ENCODE measurements at regions not wholly inside any gene's neighbourhood (a gene's known extent, or its start where the extent isn't known, plus 50 kb on each side); places are given as distances from the start of the nearest gene placed in this dataset.

GRCh38 chr5:110082194-110082593 lies 392.5 kb downstream of the MAN2A1 start:
- Mint-ChIP-seq H3K4me3 (no peak overlapping the region), H3K27ac (no peak overlapping the region), H3K27me3 (ENCODE audit: low read depth in 2 of 2) (peaks cover 0 to 31% of the 10 kb centered on the region in 2 donors), H3K36me3 (no peaks in the 10 kb centered on the region), H3K9me3 (no peaks in the 10 kb centered on the region), H3K4me1 (no peaks in the 10 kb centered on the region)
- WGBS (ENCODE audit: insufficient coverage): 86% methylated on average over 3 of the region's 3 CpGs
- H3K4me3 ChIP-seq (ENCODE audit: low read length): no peak overlapping the region
- TF ChIP-seq, protein P1, sequence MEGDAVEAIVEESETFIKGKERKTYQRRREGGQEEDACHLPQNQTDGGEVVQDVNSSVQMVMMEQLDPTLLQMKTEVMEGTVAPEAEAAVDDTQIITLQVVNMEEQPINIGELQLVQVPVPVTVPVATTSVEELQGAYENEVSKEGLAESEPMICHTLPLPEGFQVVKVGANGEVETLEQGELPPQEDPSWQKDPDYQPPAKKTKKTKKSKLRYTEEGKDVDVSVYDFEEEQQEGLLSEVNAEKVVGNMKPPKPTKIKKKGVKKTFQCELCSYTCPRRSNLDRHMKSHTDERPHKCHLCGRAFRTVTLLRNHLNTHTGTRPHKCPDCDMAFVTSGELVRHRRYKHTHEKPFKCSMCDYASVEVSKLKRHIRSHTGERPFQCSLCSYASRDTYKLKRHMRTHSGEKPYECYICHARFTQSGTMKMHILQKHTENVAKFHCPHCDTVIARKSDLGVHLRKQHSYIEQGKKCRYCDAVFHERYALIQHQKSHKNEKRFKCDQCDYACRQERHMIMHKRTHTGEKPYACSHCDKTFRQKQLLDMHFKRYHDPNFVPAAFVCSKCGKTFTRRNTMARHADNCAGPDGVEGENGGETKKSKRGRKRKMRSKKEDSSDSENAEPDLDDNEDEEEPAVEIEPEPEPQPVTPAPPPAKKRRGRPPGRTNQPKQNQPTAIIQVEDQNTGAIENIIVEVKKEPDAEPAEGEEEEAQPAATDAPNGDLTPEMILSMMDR (IDR thresholded peaks at IDR 0.05): no peak
- H3K36me3 ChIP-seq (ENCODE audit: control insufficient read depth, insufficient read depth, low read length): no peaks in the 10 kb centered on the region
- DNase-seq (no peak), ATAC-seq (no peak)
- intact Hi-C loops (cut with micrococcal nuclease): no loop called here
- no peaks in the 10 kb centered on the region for H3K27me3 ChIP-seq (ENCODE audit: control insufficient read depth, insufficient read depth, low read length)
- no peaks in the 10 kb centered on the region for H3K9me3 ChIP-seq (ENCODE audit: control insufficient read depth, insufficient read depth, low read length)
- H3K4me1 ChIP-seq (ENCODE audit: control insufficient read depth, insufficient read depth, low read length): no peaks in the 10 kb centered on the region
- H3K27ac ChIP-seq (ENCODE audit: low read length): no peak overlapping the region

DNA sequence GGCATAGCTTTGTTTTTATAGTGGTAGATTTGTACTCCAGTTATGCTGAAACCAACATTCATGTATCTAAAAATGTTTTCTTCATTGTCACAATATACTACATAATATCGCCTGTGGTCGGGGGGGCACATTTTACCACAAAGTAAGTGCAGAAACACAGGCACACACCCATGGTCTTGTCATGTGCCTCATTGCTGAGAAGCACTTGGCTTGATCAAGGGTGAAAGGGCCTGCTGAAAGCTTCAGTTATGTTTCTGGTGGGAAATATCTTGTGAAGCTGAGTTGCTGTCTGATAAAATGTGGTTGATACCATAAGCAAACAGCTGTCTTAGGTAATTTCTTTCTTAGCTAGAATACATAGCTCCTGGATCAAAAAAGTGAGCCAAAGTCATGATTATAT lies 393.1 kb downstream of the MAN2A1 start:
- Mint-ChIP-seq H3K27me3 (ENCODE audit: low read depth in 2 of 2) (peaks cover 0 to 27% of the 10 kb centered on the region in 2 donors), H3K36me3 (no peaks in the 10 kb centered on the region), H3K27ac (no peak overlapping the region), H3K9me3 (no peaks in the 10 kb centered on the region), H3K4me3 (no peak overlapping the region), H3K4me1 (no peaks in the 10 kb centered on the region)
- no peak overlapping the region for H3K4me3 ChIP-seq (ENCODE audit: low read length)
- DNase-seq: no peak
- H3K27ac ChIP-seq (ENCODE audit: low read length): no peak overlapping the region
- H3K9me3 ChIP-seq (ENCODE audit: control insufficient read depth, insufficient read depth, low read length): no peaks in the 10 kb centered on the region
- no peaks in the 10 kb centered on the region for H3K4me1 ChIP-seq (ENCODE audit: control insufficient read depth, insufficient read depth, low read length)
- H3K27me3 ChIP-seq (ENCODE audit: control insufficient read depth, insufficient read depth, low read length): no peaks in the 10 kb centered on the region
- no peaks in the 10 kb centered on the region for H3K36me3 ChIP-seq (ENCODE audit: control insufficient read depth, insufficient read depth, low read length)
- TF ChIP-seq, protein P1 (IDR thresholded peaks at IDR 0.05): no peak
- ATAC-seq: no peak
- intact Hi-C loops (cut with micrococcal nuclease): no loop called here
- WGBS (ENCODE audit: insufficient coverage): 81% methylated on average over 2 of the region's 2 CpGs

- no peak overlapping the region for H3K27ac Mint-ChIP-seq
- no peak for DNase-seq
- intact Hi-C loops (cut with micrococcal nuclease): no loop called here
- no peak overlapping the region for H3K4me3 Mint-ChIP-seq
- Histone ChIP-seq H3K27ac (ENCODE audit: low read length) (no peak overlapping the region), H3K9me3 (ENCODE audit: control insufficient read depth, insufficient read depth, low read length) (no peaks in the 10 kb centered on the region), H3K4me3 (ENCODE audit: low read length) (no peak overlapping the region), H3K4me1 (ENCODE audit: control insufficient read depth, insufficient read depth, low read length) (no peaks in the 10 kb centered on the region), H3K36me3 (ENCODE audit: control insufficient read depth, insufficient read depth, low read length) (no peaks in the 10 kb centered on the region), H3K27me3 (ENCODE audit: control insufficient read depth, insufficient read depth, low read length) (no peaks in the 10 kb centered on the region)
- no peaks in the 10 kb centered on the region for H3K36me3 Mint-ChIP-seq
- peaks cover 0 to 18% of the 10 kb centered on the region in 2 donors for H3K27me3 Mint-ChIP-seq (ENCODE audit: low read depth in 2 of 2)
- WGBS (ENCODE audit: insufficient coverage): no CpG with 5 or more reads among the region's 1 CpG
- H3K9me3 Mint-ChIP-seq: no peaks in the 10 kb centered on the region
- TF ChIP-seq, protein P1 (IDR thresholded peaks at IDR 0.05): no peak
- no peak for ATAC-seq
- H3K4me1 Mint-ChIP-seq: no peaks in the 10 kb centered on the region
These were observed 396.1 kb downstream of the MAN2A1 start for GRCh38 chr5:110085826-110086225.

DNA sequence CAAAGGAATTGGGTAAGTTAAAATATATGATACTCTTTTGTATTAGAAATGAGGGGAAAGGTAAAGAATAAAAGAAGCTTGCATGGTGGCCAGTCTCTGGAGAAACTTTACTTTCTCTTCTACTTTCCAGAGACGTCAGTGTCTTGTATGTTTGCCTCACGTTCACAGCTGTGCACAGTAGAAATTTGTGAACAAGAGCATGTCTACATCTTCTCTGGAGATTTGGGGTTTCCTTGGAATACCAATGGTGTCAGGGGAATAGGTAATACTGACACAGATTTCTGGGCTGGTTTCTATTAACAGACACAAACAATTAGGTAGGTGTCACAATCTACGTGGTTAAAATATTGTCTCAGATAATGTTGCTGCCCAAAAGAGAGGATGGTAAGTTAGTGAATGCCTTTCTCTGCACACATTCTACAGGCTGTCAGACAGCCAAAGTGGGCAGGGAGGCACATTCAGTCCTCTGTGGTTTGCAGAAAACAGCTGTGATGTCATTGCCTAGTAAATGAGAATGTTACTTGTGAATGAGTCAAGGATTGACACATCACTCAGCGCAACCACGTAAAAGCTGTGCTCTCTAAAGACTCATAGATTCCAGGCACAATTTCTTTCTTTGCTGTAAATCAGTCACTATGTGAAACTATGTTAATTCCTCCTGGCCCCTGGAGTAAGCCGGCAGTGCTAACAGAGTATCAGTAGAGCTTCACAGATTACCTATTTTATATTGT lies 397.1 kb downstream of the MAN2A1 start:
- 78% methylated on average over 4 of the region's 6 CpGs for WGBS (ENCODE audit: insufficient coverage)
- Mint-ChIP-seq H3K9me3 (no peaks in the 10 kb centered on the region), H3K27me3 (ENCODE audit: low read depth in 2 of 2) (peaks cover 0 to 18% of the 10 kb centered on the region in 2 donors), H3K27ac (no peak overlapping the region), H3K4me1 (no peaks in the 10 kb centered on the region), H3K4me3 (no peak overlapping the region), H3K36me3 (no peaks in the 10 kb centered on the region)
- Histone ChIP-seq H3K36me3 (ENCODE audit: control insufficient read depth, insufficient read depth, low read length) (no peaks in the 10 kb centered on the region), H3K9me3 (ENCODE audit: control insufficient read depth, insufficient read depth, low read length) (no peaks in the 10 kb centered on the region), H3K27me3 (ENCODE audit: control insufficient read depth, insufficient read depth, low read length) (no peaks in the 10 kb centered on the region), H3K4me3 (ENCODE audit: low read length) (no peak overlapping the region), H3K4me1 (ENCODE audit: control insufficient read depth, insufficient read depth, low read length) (no peaks in the 10 kb centered on the region), H3K27ac (ENCODE audit: low read length) (no peak overlapping the region)
- TF ChIP-seq, protein P1 (IDR thresholded peaks at IDR 0.05): no peak
- intact Hi-C loops (cut with micrococcal nuclease): no loop called here
- peak; percentile 21 to 74 (median 63) for ATAC-seq
- peak in 1 of 2 donors; percentile 40 for DNase-seq

Data from natural killer cell (primary cell).